Ovary (tissue), 7 donors: ENCODE measurements at regions not wholly inside any gene's neighbourhood (a gene's known extent, or its start where the extent isn't known, plus 50 kb on each side); places are given as distances from the start of the nearest gene placed in this dataset.
"Not testable (repeated sequence)": the region's sequence is repeated elsewhere in the genome, so short reads cannot be mapped to it uniquely, and the experiment has no call there.

Source experiments
- DNase-seq, 5 donors: peaks; one replicate each; pipeline ENCODE4 v3.0.0-alpha.2; 2019 to 2020
- H3K27ac ChIP-seq, 2 donors: fragments of 200-600 bp; one replicate each; pipeline versions ENCODE4 v1.5.1 to v1.8.0; 2019 to 2022
- H3K27me3 ChIP-seq: fragments of 200-600 bp; one replicate; pipeline ENCODE4 v1.8.0; 2022
- H3K36me3 ChIP-seq: fragments of 200-600 bp; sonication (generic); one replicate; pipeline ENCODE4 v1.5.1; 2019
- H3K4me1 ChIP-seq: one replicate; pipeline ENCODE4 v1.8.1; 2013; ENCODE audit warnings: mild to moderate bottlenecking, moderate library complexity; ENCODE audit not compliant: insufficient read depth
- H3K4me3 ChIP-seq: fragments of 200-600 bp; sonication (generic); one replicate; pipeline ENCODE4 v1.5.1; 2017
- H3K9me3 ChIP-seq, 2 donors: fragments of 200-600 bp in 1 of 2; sonication (generic) in 1 of 2; one replicate each; pipeline versions ENCODE4 v1.5.1 to v1.8.1; 2013 to 2019; ENCODE audit warnings: mild to moderate bottlenecking in 1 of 2, moderate library complexity in 1 of 2
- CTCF ChIP-seq, 3 donors: fragments of 450-650 bp in 2 of 3; fragments of 200-600 bp in 1 of 3; IDR thresholded peaks; one replicate each; pipeline versions ENCODE4 v1.5.1 to v1.8.0; 2016 to 2022; ENCODE audit warnings: antibody characterized with exemption in 3 of 3, mild to moderate bottlenecking in 1 of 3
- EP300 ChIP-seq: sonication (generic); formaldehyde crosslinking; IDR thresholded peaks from one replicate; pipeline ENCODE4 v1.6.1; 2017; ENCODE audit warnings: antibody characterized with exemption
- POLR2A ChIP-seq: fragments of 450-650 bp; IDR thresholded peaks from one replicate; pipeline ENCODE4 v1.6.1; 2017; ENCODE audit warnings: antibody characterized with exemption, mild to moderate bottlenecking, moderate library complexity
- WGBS, 3 donors: extraction: QIAGEN DNeasy Blood & Tissue Kit in 1 of 3; methylation state at CpG; one replicate each; pipeline versions ENCODE4 v1.1.5 to v1.1.7; 2013 to 2017; 5-methylcytosine and 5-hydroxymethylcytosine counted together
- intact Hi-C, 4 donors: fragments of 100-400 bp; cut with DNase I; formaldehyde crosslinking; loops; one replicate each; pipeline versions ENCODE4 v1.11.0 to v1.15.1; 2022 to 2023
- donor health status: DM: no; HTN: no; CAD: no; lungs with moderate emphysema.
- donor health status: DM: no; HTN: no; CAD: no.
- donor health status: Bipolar disorder and iron deficiency.
- donor health status: DM: no; HTN: no; CAD: no.
- donor health status: DM: yes; HTN: yes; CAD: no.

- H3K4me3 ChIP-seq, H3K9me3 ChIP-seq, H3K27me3 ChIP-seq, intact Hi-C loops, H3K27ac ChIP-seq, H3K36me3 ChIP-seq, H3K4me1 ChIP-seq, DNase-seq: not testable (repeated sequence)
- WGBS, 3 donors: 89 to 95% (median 92%) methylated on average over 10 of the region's 10 CpGs
Observed at GRCh38 chr2:131832209-131832780, 304.6 kb downstream of the CCDC74A start.

GRCh38 chr2:131832917-131833316 lies 305.2 kb downstream of the CCDC74A start:
- H3K27ac ChIP-seq, H3K9me3 ChIP-seq, H3K4me1 ChIP-seq, H3K27me3 ChIP-seq, intact Hi-C loops, H3K36me3 ChIP-seq, DNase-seq, H3K4me3 ChIP-seq: not testable (repeated sequence)
- WGBS, 3 donors: 42 to 60% (median 57%) methylated on average over 1 to 4 of the region's 4 CpGs

GRCh38 chr2:131833367-131834202 lies 305.9 kb downstream of the CCDC74A start:
- H3K27ac ChIP-seq, H3K36me3 ChIP-seq, H3K4me3 ChIP-seq, H3K9me3 ChIP-seq, DNase-seq, H3K27me3 ChIP-seq, intact Hi-C loops, H3K4me1 ChIP-seq: not testable (repeated sequence)
- 77 to 80% (median 77%) methylated on average over 15 to 24 of the region's 24 CpGs for WGBS, 3 donors

- H3K36me3 ChIP-seq, H3K9me3 ChIP-seq: not testable (repeated sequence)
- WGBS, 3 donors: 84 to 89% (median 85%) methylated on average over 19 to 31 of the region's 31 CpGs
Observed at GRCh38 chr2:131834203-131835020, 306.7 kb downstream of the CCDC74A start.

GRCh38 chr2:131835022-131835421 lies 307.3 kb downstream of the CCDC74A start:
- H3K9me3 ChIP-seq, H3K4me3 ChIP-seq, H3K4me1 ChIP-seq, intact Hi-C loops, H3K36me3 ChIP-seq, DNase-seq, H3K27ac ChIP-seq, H3K27me3 ChIP-seq: not testable (repeated sequence)
- 80 to 87% (median 83%) methylated on average over 6 to 9 of the region's 9 CpGs for WGBS, 3 donors

More at GRCh38 chr2:131834203-131835020, 306.7 kb downstream of the CCDC74A start:
- H3K27ac ChIP-seq, H3K4me1 ChIP-seq, intact Hi-C loops, H3K27me3 ChIP-seq, H3K4me3 ChIP-seq, DNase-seq: not testable (repeated sequence)

- H3K4me3 ChIP-seq: no peak overlapping the region
- no peak overlapping the region for H3K27ac ChIP-seq
- H3K36me3 ChIP-seq: no peaks in the 10 kb centered on the region
- H3K9me3 ChIP-seq: no peaks in the 10 kb centered on the region
- no peaks in the 10 kb centered on the region for H3K4me1 ChIP-seq
- no peak for DNase-seq
- 88 to 95% (median 90%) methylated on average over 20 to 24 of the region's 24 CpGs for WGBS, 3 donors
- no peaks in the 10 kb centered on the region for H3K27me3 ChIP-seq
- intact Hi-C loops: no loop called here
- no peak for TF ChIP-seq POLR2A
- no peak for TF ChIP-seq EP300
- TF ChIP-seq CTCF (IDR thresholded peaks at IDR 0.05): no peak
Observed at GRCh38 chr2:131835621-131836091, 308.0 kb downstream of the CCDC74A start.

- H3K27me3 ChIP-seq, H3K9me3 ChIP-seq, DNase-seq, H3K27ac ChIP-seq, H3K36me3 ChIP-seq, intact Hi-C loops, H3K4me1 ChIP-seq, H3K4me3 ChIP-seq: not testable (repeated sequence)
- WGBS, 3 donors: 87 to 97% (median 89%) methylated on average over 11 of the region's 11 CpGs
Observed at GRCh38 chr2:131836116-131836515, 308.4 kb downstream of the CCDC74A start.

- WGBS, 3 donors: 51 to 61% (median 60%) methylated on average over 2 of the region's 2 CpGs
- H3K4me1 ChIP-seq, intact Hi-C loops, H3K27ac ChIP-seq, H3K36me3 ChIP-seq, H3K4me3 ChIP-seq, H3K27me3 ChIP-seq, DNase-seq, H3K9me3 ChIP-seq: not testable (repeated sequence)
Observed at GRCh38 chr2:131844044-131844443, 316.4 kb downstream of the CCDC74A start.

GRCh38 chr2:131856202-131856601 lies 305.6 kb downstream of the ANKRD30BL start:
- 9 to 21% (median 10%) methylated on average over 1 of the region's 1 CpG for WGBS, 3 donors
- H3K27ac ChIP-seq, H3K4me1 ChIP-seq, DNase-seq, H3K36me3 ChIP-seq, intact Hi-C loops, H3K9me3 ChIP-seq, H3K4me3 ChIP-seq, H3K27me3 ChIP-seq: not testable (repeated sequence)

GRCh38 chr2:131858197-131858596 lies 303.6 kb downstream of the ANKRD30BL start:
- WGBS, 3 donors: 2 to 4% (median 2%) methylated on average over 3 of the region's 3 CpGs

More at GRCh38 chr2:131858197-131858596, 303.6 kb downstream of the ANKRD30BL start:
- DNase-seq, H3K27me3 ChIP-seq, H3K4me3 ChIP-seq, intact Hi-C loops, H3K27ac ChIP-seq, H3K36me3 ChIP-seq, H3K9me3 ChIP-seq, H3K4me1 ChIP-seq: not testable (repeated sequence)
